CD4-positive, alpha-beta T cell treated with Interleukin-4 for 1 hour (primary cell): ENCODE measurements at regions not wholly inside any gene's neighbourhood (a gene's known extent, or its start where the extent isn't known, plus 50 kb on each side); places are given as distances from the start of the nearest gene placed in this dataset.

Experiments
- DNase-seq, 2 donors: peaks; one replicate each; pipeline ENCODE4 v3.0.0-alpha.2; 2020 to 2022

- no peak for DNase-seq
Observed at GRCh38 chr21:15151385-15152103, 86.7 kb upstream of the NRIP1 start.

DNA sequence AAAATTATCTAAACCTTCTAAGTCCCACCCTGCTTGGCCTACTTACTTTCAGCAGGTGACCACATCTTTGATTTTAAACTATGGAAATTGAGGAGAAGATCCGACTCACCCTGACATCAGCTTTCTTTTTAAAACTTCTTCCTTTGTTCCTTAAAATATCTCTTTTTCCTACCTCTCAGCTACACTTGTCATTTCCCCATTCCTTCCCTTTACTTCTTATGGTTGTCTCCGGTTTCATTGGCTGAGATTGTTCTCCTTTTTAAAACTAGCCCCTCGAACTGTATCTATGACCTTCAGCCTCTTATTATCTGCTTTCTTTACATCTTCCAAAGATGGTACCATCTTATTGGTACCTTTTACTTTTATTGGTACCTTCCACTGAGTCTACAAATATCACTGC is 87.8 kb upstream of the NRIP1 start:
- no peak for DNase-seq

DNA sequence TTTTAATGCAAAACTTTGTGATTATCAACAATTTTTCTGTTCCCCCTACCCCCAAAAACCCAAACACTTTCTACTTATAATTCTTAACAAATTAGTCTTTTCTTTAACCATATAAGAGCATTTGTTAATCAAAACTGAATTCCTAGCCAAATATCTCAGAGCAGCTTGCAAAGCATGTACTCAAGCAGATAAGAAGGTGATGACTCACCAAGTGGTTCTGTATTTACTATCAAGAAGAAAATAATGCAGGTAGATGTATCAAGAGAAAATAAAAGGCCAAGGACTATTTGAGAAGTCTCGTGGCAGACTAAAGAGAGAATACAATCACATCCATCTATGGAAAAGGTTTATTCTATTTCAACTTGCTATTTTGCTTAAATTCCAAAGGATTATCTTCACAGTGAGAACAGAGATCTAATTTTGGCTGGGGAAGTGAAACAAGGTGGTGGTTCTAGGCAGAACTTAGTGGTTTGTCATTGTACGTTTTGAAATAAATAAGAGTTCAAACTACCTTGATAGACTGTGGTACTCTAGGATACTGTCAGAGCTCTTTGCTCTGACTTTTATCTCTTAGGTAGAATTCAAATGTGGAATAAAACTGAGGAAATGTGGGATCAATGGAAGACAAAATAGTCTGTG is 94.7 kb upstream of the NRIP1 start:
- no peak for DNase-seq

DNA sequence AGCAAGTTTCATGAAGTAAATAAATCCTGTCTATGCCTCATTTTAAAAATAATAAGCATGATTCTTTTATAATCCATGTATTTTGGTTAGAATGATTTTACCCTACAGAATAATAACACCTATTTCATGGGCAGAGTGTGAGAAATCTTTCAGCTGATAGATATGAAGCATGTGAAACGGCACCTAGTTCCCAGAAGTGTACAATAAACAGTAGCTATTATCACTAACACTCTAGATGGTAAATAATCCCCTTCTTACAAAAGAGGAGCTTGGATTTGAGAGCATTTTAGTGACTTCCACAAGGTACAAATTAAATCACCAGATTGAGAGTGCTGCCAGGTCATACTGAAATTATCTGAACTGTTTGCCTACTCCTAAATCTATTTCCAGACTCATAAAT is 95.3 kb upstream of the NRIP1 start:
- no peak for DNase-seq

- DNase-seq = no peak
Observed at GRCh38 chr21:15162921-15163320, 98.1 kb upstream of the NRIP1 start.

DNA sequence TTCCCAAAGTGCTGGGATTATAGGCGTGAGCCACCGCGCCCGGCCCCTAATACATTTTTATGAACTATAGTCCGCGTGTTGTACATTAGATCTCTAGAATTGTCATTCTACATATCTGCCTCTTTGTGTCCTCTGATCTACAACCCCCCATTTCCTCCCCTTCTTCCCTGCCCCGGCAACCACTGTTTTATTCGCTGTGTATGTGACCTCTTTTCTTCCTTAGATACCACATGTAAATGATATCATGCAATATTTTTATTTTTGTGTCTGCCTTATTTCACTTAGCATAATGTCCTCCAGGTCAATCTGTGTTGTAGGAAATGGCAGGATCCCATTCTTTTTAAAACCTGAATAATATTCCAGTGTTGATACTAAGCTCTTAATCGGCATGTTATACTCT is 99.5 kb upstream of the NRIP1 start:
- no peak for DNase-seq

DNA sequence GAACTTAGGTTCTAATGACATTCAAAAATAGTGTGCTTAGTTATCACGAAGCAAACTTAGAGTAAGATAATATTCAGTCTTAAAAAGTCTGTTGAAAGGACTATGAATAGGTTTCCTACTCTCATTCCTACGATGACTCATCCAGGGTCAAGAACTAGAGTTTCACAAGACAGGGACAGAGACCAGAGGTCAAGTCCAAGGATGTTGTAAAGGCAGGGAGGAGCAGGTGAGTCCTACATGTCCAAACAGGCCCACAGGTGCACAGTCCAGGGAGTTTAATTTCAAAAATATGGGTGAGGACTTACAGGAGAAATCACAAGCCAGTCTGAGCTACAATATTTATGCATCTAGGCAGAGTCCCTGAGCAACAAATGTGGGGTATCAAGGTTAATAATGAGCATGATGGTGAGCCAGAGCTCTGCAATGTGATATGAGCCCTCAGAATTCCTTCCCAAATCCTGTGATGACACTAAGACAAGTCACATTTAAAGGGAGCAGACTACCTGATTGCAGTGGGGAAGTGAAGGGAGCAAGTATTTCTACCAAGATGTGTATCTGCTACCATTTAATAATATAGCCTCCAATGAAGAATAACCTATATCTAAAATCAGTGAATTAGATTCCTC is 100.0 kb upstream of the NRIP1 start:
- no peak for DNase-seq

DNA sequence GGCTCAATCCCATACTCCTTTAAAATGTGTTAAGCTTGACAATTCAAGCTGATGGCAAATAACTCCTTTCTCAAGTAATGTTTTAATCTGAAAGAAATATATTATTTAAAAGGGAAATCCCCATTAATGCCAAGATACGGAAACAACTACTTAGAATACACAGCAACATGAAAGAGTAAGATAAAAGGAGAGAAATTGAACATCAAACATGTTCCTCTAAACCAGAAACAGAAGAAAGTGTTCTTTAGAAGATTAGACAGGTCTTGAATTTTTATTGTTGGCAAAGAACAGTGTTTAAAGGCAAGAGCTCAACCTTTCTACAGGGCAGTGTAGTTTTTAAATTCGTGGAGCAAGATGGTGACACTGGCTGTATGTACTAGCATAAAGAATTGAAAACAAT is 105.8 kb upstream of the NRIP1 start:
- DNase-seq = peak in 1 of 2 donors; percentile 2

DNA sequence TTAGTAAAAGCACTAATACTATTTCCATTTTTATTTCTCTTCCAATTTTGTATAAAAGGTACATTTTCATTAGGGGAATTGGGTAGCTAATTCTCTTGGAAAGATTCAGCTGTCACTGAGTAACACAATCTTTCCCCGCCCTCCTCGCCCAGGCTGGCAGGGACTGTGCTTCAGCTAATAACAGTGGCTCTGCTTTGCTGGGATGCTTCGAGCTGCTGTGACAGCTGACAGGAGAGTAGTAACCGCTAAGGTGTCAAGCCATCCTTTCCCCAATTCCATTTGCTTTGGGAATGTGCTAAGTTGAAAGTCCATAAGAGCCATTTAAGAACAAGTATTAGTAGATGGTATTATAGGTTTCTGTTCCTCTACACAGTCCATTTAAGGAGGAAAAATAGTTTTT is 106.7 kb upstream of the NRIP1 start:
- no peak for DNase-seq

DNA sequence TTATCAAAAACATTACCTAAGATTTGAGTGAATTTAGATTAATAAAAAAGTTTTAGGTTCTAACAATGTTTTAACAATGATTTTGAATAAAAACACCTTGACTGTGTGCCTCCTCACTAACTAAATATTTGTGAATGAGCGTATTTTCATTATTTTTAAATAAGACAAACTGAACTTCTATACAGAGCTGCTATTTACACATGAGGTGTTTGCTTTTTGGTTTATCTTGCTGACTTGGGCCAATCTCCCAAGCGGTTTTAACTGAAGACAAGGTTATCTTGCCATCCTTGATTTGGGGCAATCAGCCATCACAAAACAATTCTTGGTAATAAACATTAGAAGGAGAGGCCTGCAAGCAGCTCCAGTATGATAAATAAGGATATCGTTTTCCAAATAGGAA is 108.2 kb upstream of the NRIP1 start:
- no peak for DNase-seq

DNA sequence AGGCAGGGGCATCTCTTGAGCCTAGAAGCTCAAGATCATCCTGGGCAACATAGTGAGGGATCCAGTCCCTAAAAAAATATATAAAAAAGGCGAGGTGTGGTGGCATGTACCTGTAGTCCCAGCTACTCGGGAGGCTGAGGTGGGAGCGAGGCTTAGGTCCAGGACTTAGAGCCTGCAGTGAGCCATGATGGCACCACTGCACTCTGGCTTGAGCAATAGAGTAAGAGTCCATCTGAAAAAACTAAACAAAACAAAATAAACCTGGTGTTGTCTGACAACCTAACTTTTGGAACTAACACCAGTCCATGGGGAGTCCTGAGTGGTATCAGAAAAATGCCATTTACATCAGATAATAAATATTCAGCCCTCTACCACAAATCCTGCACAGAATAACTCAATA is 110.1 kb upstream of the NRIP1 start:
- DNase-seq = no peak

DNA sequence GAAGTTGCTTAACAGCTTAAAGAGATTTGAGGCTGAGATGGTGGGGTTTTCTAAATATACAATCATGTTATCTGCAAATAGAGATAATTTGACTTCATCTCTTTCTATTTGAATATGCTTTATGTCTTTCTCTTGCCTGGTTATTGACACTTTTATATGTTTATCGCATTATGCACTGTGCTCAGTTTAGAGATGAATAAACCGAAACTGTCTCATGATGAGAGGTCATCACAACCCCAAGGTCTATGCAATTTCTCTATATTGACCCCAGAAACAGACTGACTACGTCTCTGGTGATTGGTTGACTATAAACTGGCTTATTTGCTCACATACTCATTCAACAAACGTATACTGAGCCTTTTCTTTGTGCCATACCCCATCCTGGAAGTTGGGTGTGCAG is 117.9 kb upstream of the NRIP1 start:
- no peak for DNase-seq

- DNase-seq = no peak
Observed at GRCh38 chr21:15183813-15184257, 119.0 kb upstream of the NRIP1 start.

DNA sequence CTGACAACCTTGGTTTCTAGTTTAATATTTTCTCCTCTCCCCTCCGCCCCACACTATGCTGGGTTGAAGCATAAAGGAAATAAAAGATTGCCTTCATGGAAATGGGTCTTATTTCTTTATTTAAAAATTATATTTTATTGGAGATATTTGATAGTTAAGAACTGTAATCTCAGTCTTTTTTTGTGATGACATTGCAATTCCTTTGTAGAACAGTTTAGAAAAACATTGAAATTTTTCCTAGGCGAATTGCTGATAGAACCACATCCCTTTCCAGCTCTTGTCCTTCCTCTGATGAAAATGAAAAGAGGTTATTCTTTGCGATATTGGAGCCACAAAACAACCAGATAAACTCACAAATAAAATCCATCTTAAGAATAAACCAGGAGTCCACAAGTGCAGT is 125.6 kb upstream of the NRIP1 start:
- no peak for DNase-seq

- no peak for DNase-seq
Observed at GRCh38 chr21:15190837-15191236, 126.0 kb upstream of the NRIP1 start.

DNA sequence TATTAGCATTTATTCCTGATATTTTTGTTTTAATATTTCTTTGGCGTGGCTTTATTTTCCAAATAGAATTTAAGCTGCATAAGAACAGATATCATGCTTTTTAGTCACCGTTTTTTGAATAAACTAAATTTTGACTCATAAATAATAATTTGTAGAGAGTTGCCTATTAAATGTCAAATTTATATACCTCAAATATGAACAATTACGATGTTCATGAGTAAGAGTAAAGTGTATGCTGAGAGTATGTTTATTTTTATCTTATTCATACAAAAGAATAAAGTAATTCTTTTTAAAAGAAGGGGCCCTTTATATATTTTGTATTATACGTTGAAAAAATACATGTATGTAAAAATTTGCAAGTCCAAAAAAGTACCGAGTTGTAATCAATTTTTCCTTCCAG is 126.5 kb upstream of the NRIP1 start:
- DNase-seq = no peak

- DNase-seq = no peak
Observed at GRCh38 chr21:15192243-15192642, 127.4 kb upstream of the NRIP1 start.

- DNase-seq = no peak
Observed at GRCh38 chr21:15193937-15194336, 129.1 kb upstream of the NRIP1 start.

- no peak for DNase-seq
Observed at GRCh38 chr21:15195104-15195503, 130.3 kb upstream of the NRIP1 start.

DNA sequence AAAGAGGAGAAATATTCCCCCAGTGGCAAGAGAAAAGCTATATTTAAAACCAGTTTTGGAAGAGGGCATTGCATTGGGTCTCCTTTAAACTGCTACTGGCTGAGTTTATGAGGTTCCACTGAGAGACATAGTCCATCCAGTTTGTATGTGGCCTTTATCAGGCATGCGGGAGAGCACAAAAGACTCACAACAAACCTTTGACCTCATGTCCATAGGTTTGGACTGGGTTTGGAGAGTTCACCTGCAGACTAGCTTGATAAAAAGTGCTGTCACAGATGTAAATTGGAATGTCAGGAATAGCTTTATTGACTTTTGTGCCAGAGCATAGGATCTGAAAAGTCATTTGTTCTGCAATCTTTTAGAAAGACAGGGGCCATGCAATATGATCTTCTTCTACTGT is 131.0 kb upstream of the NRIP1 start:
- no peak for DNase-seq

GRCh38 chr21:15197696-15198095 is 132.9 kb upstream of the NRIP1 start:
- no peak for DNase-seq

DNA sequence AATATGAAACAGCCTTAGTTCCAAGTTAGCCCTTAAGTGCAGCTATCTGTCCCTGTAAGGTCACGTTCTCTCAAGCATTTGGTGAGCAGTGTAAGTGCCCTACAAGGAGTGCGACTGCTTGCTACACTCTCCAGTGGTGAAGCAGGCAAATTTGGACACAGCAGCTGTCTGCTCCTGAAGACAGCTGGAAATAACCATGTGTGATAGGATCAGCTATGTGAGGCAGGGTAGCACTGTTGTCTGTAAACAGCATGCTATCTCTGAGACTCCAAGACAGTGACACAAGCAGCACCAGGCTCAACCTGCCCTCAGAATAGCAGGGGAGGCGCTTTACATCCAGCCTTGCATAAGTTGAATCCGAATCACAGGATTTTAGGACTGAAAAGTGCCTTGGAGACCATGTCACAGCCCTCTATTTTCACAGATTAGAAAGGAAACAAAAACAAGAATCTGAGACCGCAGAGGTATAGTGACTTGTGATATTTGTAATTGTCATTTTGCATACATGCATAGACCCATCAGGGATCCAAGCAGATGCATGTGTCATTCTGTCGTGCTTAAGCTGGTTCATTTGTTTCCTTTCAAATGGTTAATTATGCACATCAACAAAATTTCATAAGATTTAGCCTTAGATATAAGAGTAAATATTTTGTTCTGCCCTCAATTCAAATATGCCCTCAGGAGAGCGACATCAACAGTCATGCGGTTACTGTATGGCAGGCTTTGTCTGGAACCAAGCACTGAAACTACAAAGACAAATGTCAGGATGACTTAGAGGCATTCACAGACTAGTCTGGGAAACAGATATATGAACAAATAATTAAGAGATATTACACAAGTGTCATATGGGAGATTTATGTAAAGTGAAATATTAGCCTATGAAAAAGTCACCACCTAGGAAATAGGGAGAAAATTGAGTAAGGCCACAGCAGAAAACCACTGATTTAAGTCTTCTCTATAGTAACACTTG is 134.9 kb upstream of the NRIP1 start:
- DNase-seq = no peak

- DNase-seq = no peak
Observed at GRCh38 chr21:15203740-15204139, 138.9 kb upstream of the NRIP1 start.
